HCT116 (cell line): ENCODE measurements at regions not wholly inside any gene's neighbourhood (a gene's known extent, or its start where the extent isn't known, plus 50 kb on each side); places are given as distances from the start of the nearest gene placed in this dataset.

Experiments
- ATAC-seq: fragments of 200-7000 bp; cut with Tn5 transposase; 2 replicates; pipeline ENCODE4 v1.9.1; 2020; ENCODE audit warnings: mild to moderate bottlenecking, moderate library complexity
- BruUV-seq: library from RNA; stranded (reverse); fragments of 400-500 nt; replicated peaks from 2 replicates; lab custom pipeline; 2021; lab: Mats Ljungman, UMichigan
- CTCF ChIA-PET: fragments of 300-600 bp; sonication (Branson Sonifier 250); formaldehyde crosslinking; loops from one replicate; lab custom pipeline; 2021; ENCODE audit warnings: antibody characterized with exemption; lab: Charles Lee
- POLR2A ChIA-PET: fragments of 300-600, 350-600 bp; sonication (Branson Sonifier 250); formaldehyde crosslinking; loops from one replicate; lab custom pipeline; 2021; ENCODE audit warnings: antibody characterized with exemption; lab: Charles Lee
- RAD21 ChIA-PET, 2 experiments: fragments of 300-600 bp; sonication (Branson Sonifier 250); formaldehyde crosslinking; loops; one replicate each; lab custom pipeline; 2023; ENCODE audit warnings: low total read pairs in 2 of 2; ENCODE audit not compliant: uncharacterized antibody in 2 of 2, unreplicated experiment in 2 of 2, low non-redundant PET in 1 of 2; lab: Charles Lee
- DNase-seq: peaks from one replicate; pipeline ENCODE4 v3.0.0-alpha.2; 2010; ENCODE audit warnings: low read depth, low spot score
- H2AFZ ChIP-seq: fragments of 200-600 bp; shearing (Covaris generic), sonication (generic); 2 replicates; pipeline ENCODE4 v1.6.1; 2017; ENCODE audit warnings: low read depth, mixed run types, mixed read lengths, antibody characterized with exemption, low read length; ENCODE audit not compliant: poor library complexity, severe bottlenecking
- H3K27ac ChIP-seq: 2 replicates; pipeline ENCODE4 v1.5.1; 2012; ENCODE audit warnings: low read depth, low read length
- H3K27me3 ChIP-seq: fragments of 200-600 bp; sonication (generic); 2 replicates; pipeline ENCODE4 v1.6.1; 2016; ENCODE audit warnings: mixed run types, low read length, mixed read lengths; ENCODE audit not compliant: insufficient read depth
- H3K36me3 ChIP-seq, 2 experiments: fragments of 200-500 bp in 1 of 2; fragments of 200-600 bp in 1 of 2; sonication (Bioruptor generic) in 1 of 2; sonication (generic) in 1 of 2; 2 replicates each; pipeline versions ENCODE4 v1.5.1 to v1.6.1; 2014 to 2016; ENCODE audit warnings: low read length in 2 of 2, inconsistent platforms in 1 of 2, mixed read lengths in 1 of 2, mixed run types in 1 of 2; ENCODE audit not compliant: insufficient read depth in 2 of 2, control insufficient read depth in 1 of 2
- H3K4me1 ChIP-seq, 2 experiments: fragments of 200-600 bp in 1 of 2; sonication (generic) in 1 of 2; 2 replicates each; pipeline versions ENCODE4 v1.5.1 to v1.6.1; 2012 to 2017; ENCODE audit warnings: low read length in 2 of 2, inconsistent platforms in 1 of 2, mild to moderate bottlenecking in 1 of 2, mixed read lengths in 1 of 2, mixed run types in 1 of 2, moderate library complexity in 1 of 2; ENCODE audit not compliant: insufficient read depth in 2 of 2, control insufficient read depth in 1 of 2
- H3K4me2 ChIP-seq: fragments of 200-600 bp; sonication (generic); 2 replicates; pipeline ENCODE4 v1.6.1; 2017; ENCODE audit warnings: mixed run types, low read length, mixed read lengths
- H3K4me3 ChIP-seq, 2 experiments: fragments of 200-600 bp in 1 of 2; sonication (generic) in 1 of 2; replicated peaks in 1 of 2; 2 replicates each; pipeline ENCODE4 v1.5.1; 2011 to 2016; ENCODE audit warnings: low read length in 2 of 2, control low read depth in 1 of 2, low read depth in 1 of 2, mild to moderate bottlenecking in 1 of 2, mixed read lengths in 1 of 2, mixed run types in 1 of 2
- H3K79me2 ChIP-seq: fragments of 200-600 bp; sonication (generic); 2 replicates; pipeline ENCODE4 v1.6.1; 2017; ENCODE audit warnings: mild to moderate bottlenecking, mixed run types, low read length, moderate library complexity, mixed read lengths; ENCODE audit not compliant: insufficient read depth
- H3K9ac ChIP-seq: fragments of 200-600 bp; sonication (generic); 2 replicates; pipeline ENCODE4 v1.6.1; 2016; ENCODE audit warnings: low read length, mixed read lengths
- H3K9me2 ChIP-seq: fragments of 200-600 bp; sonication (generic), shearing (Covaris generic); 2 replicates; pipeline ENCODE4 v1.6.1; 2017; ENCODE audit warnings: mixed run types, mild to moderate bottlenecking, moderate library complexity; ENCODE audit not compliant: insufficient read depth
- H3K9me3 ChIP-seq, 2 experiments: fragments of 200-500 bp in 1 of 2; fragments of 200-600 bp in 1 of 2; sonication (Bioruptor generic) in 1 of 2; sonication (generic) in 1 of 2; 2 replicates each; pipeline ENCODE4 v1.6.1; 2014 to 2017; ENCODE audit warnings: low read length in 2 of 2, mixed read lengths in 2 of 2, inconsistent platforms in 1 of 2, low read depth in 1 of 2, mild to moderate bottlenecking in 1 of 2, mixed run types in 1 of 2, moderate library complexity in 1 of 2; ENCODE audit not compliant: control insufficient read depth in 1 of 2, insufficient read depth in 1 of 2
- H4K20me1 ChIP-seq: fragments of 200-600 bp; sonication (generic), shearing (Covaris generic); 2 replicates; pipeline ENCODE4 v1.6.1; 2017; ENCODE audit warnings: mixed run types, mild to moderate bottlenecking, moderate library complexity; ENCODE audit not compliant: insufficient read depth
- CBX3 ChIP-seq: IDR thresholded peaks from 2 replicates; pipeline ENCODE4 v1.6.1; 2012; ENCODE audit warnings: low read depth
- EGR1 ChIP-seq: IDR thresholded peaks from 2 replicates; pipeline ENCODE4 v1.6.1; 2012; ENCODE audit warnings: low read depth
- ELF1 ChIP-seq: IDR thresholded peaks from 2 replicates; pipeline ENCODE4 v1.6.1; 2012; ENCODE audit warnings: low read depth, borderline replicate concordance
- FOSL1 ChIP-seq: IDR thresholded peaks from 2 replicates; pipeline ENCODE4 v1.6.1; 2012; ENCODE audit warnings: low read depth
- POLR2A ChIP-seq: IDR thresholded peaks from 2 replicates; pipeline ENCODE4 v1.7.0; 2011; ENCODE audit warnings: borderline replicate concordance; ENCODE audit not compliant: insufficient read depth, insufficient read length; ENCODE audit errors: extremely low read depth
- POLR2AphosphoS5 ChIP-seq: IDR thresholded peaks from 2 replicates; pipeline ENCODE4 v1.6.1; 2011; ENCODE audit warnings: mild to moderate bottlenecking, low read depth, low read length, moderate library complexity
- RAD21 ChIP-seq: IDR thresholded peaks from 2 replicates; pipeline ENCODE4 v1.6.1; 2012; ENCODE audit warnings: low read depth, mild to moderate bottlenecking
- SIN3A ChIP-seq: IDR thresholded peaks from 2 replicates; pipeline ENCODE4 v1.6.1; 2012; ENCODE audit warnings: low read depth
- SP1 ChIP-seq: IDR thresholded peaks from 2 replicates; pipeline ENCODE4 v1.6.1; 2012; ENCODE audit warnings: low read depth
- SRF ChIP-seq: IDR thresholded peaks from 2 replicates; pipeline ENCODE4 v1.6.1; 2012; ENCODE audit warnings: low read depth
- TCF7L2 ChIP-seq: IDR thresholded peaks from 2 replicates; pipeline ENCODE4 v1.7.0; 2011; ENCODE audit warnings: borderline replicate concordance, inconsistent platforms; ENCODE audit not compliant: insufficient read depth, insufficient read length; ENCODE audit errors: extremely low read depth
- YY1 ChIP-seq: IDR thresholded peaks from 2 replicates; pipeline ENCODE4 v1.6.1; 2011; ENCODE audit warnings: low read length, low read depth, moderate library complexity, mild to moderate bottlenecking; ENCODE audit not compliant: insufficient replicate concordance; ENCODE audit errors: extremely low read depth
- ZFX ChIP-seq: fragments of 450-650 bp; IDR thresholded peaks from 2 replicates; pipeline ENCODE4 v1.6.1; 2017
- ZNF274 ChIP-seq: fragments of 200-500 bp; sonication (Bioruptor generic); IDR thresholded peaks from 2 replicates; pipeline ENCODE4 v1.6.1; 2014; ENCODE audit warnings: mild to moderate bottlenecking, low read depth, low read length, inconsistent platforms
- intact Hi-C: fragments of 100-400 bp; cut with micrococcal nuclease; formaldehyde crosslinking; loops from 2 replicates; pipeline ENCODE4 v1.10.0; 2022
- TF ChIP-seq, protein P1 (sequence below): IDR thresholded peaks from 2 replicates; pipeline ENCODE4 v1.6.1; 2012
- TF ChIP-seq, protein P2 (sequence below): IDR thresholded peaks from 2 replicates; pipeline ENCODE4 v1.6.1; 2012; ENCODE audit warnings: low read depth
- TF ChIP-seq, protein P3 (sequence below), 3 experiments: fragments of 200-600 bp in 1 of 3; sonication (generic) in 1 of 3; IDR thresholded peaks in 2 of 3; conservative IDR thresholded peaks in 1 of 3; 2 replicates each; pipeline ENCODE4 v1.5.1; 2012 to 2017; ENCODE audit warnings: low read depth in 2 of 3, low read length in 2 of 3, antibody characterized with exemption in 1 of 3, borderline replicate concordance in 1 of 3, control low read depth in 1 of 3, mild to moderate bottlenecking in 1 of 3, mixed read lengths in 1 of 3, mixed run types in 1 of 3, moderate library complexity in 1 of 3; ENCODE audit not compliant: insufficient read depth in 1 of 3

DNA sequence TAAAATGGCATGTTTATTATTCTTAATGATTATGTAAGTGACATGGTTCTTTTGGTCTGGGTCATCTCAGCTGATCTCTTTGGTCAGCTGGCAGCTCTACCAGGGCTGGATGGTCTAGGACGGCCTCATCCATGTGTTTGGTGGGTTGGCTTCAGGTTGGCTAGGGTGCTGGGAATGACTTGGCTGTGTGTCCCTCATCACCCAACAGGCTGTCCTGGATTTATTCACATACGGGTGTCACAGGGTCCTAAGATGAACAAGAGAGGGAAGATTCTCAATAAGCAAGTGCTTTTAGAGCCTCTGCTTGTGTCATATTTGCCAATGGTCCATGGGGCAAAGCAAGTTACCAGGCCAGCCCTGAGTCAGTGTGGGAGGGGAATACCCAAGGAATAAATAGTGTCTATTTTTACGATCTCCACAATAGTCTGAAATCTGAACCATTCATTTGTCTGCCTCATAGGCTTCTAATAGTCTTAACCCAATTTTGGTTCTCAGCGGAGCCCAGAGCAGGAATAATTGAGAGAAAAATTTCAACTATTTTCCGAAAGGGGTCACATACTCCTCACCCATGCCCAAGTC, 157.5 kb downstream of the HS3ST2 start:
- H3K36me3 ChIP-seq, result no peaks in the 10 kb centered on the region
- H3K4me1 ChIP-seq, result no peaks in the 10 kb centered on the region
- no peak for DNase-seq
- no peaks in the 10 kb centered on the region for H3K9me3 ChIP-seq
- no peaks in the 10 kb centered on the region for H3K79me2 ChIP-seq
- H3K27ac ChIP-seq, result no peak overlapping the region
- no peak overlapping the region for H2AFZ ChIP-seq
- BruUV-seq, result no TSS peak
- H3K4me3 ChIP-seq, result no peak overlapping the region
- H3K9me2 ChIP-seq, result no peaks in the 10 kb centered on the region
- TF ChIP-seq, protein P1, sequence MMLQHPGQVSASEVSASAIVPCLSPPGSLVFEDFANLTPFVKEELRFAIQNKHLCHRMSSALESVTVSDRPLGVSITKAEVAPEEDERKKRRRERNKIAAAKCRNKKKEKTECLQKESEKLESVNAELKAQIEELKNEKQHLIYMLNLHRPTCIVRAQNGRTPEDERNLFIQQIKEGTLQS, result no peak
- TF ChIP-seq SRF, result no peak
- TF ChIP-seq, protein P2, sequence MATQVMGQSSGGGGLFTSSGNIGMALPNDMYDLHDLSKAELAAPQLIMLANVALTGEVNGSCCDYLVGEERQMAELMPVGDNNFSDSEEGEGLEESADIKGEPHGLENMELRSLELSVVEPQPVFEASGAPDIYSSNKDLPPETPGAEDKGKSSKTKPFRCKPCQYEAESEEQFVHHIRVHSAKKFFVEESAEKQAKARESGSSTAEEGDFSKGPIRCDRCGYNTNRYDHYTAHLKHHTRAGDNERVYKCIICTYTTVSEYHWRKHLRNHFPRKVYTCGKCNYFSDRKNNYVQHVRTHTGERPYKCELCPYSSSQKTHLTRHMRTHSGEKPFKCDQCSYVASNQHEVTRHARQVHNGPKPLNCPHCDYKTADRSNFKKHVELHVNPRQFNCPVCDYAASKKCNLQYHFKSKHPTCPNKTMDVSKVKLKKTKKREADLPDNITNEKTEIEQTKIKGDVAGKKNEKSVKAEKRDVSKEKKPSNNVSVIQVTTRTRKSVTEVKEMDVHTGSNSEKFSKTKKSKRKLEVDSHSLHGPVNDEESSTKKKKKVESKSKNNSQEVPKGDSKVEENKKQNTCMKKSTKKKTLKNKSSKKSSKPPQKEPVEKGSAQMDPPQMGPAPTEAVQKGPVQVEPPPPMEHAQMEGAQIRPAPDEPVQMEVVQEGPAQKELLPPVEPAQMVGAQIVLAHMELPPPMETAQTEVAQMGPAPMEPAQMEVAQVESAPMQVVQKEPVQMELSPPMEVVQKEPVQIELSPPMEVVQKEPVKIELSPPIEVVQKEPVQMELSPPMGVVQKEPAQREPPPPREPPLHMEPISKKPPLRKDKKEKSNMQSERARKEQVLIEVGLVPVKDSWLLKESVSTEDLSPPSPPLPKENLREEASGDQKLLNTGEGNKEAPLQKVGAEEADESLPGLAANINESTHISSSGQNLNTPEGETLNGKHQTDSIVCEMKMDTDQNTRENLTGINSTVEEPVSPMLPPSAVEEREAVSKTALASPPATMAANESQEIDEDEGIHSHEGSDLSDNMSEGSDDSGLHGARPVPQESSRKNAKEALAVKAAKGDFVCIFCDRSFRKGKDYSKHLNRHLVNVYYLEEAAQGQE, result no peak
- TF ChIP-seq EGR1, result no peak
- TF ChIP-seq SIN3A, result no peak
- TF ChIP-seq POLR2AphosphoS5, result no peak
- TF ChIP-seq ELF1, result no peak
- no peak for TF ChIP-seq CBX3
- TF ChIP-seq ZNF274, result no peak
- TF ChIP-seq RAD21, result no peak
- TF ChIP-seq, protein P3, sequence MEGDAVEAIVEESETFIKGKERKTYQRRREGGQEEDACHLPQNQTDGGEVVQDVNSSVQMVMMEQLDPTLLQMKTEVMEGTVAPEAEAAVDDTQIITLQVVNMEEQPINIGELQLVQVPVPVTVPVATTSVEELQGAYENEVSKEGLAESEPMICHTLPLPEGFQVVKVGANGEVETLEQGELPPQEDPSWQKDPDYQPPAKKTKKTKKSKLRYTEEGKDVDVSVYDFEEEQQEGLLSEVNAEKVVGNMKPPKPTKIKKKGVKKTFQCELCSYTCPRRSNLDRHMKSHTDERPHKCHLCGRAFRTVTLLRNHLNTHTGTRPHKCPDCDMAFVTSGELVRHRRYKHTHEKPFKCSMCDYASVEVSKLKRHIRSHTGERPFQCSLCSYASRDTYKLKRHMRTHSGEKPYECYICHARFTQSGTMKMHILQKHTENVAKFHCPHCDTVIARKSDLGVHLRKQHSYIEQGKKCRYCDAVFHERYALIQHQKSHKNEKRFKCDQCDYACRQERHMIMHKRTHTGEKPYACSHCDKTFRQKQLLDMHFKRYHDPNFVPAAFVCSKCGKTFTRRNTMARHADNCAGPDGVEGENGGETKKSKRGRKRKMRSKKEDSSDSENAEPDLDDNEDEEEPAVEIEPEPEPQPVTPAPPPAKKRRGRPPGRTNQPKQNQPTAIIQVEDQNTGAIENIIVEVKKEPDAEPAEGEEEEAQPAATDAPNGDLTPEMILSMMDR (IDR thresholded peaks at IDR 0.05 in 2 of 3, conservative IDR thresholded peaks at IDR 0.05 in 1 of 3; ENCODE audit: borderline replicate concordance in 1 of 3, insufficient read depth in 1 of 3, low read depth in 2 of 3, low read length in 2 of 3), result no peak
- no peak for TF ChIP-seq YY1
- no peak for TF ChIP-seq FOSL1
- no peak for TF ChIP-seq TCF7L2
- no peak for TF ChIP-seq POLR2A
- no peak for TF ChIP-seq SP1
- TF ChIP-seq ZFX, result no peak
- TF ChIP-seq, all 23 proteins: peak for 0
- Histone ChIP-seq H4K20me1 (no peaks in the 10 kb centered on the region), H3K4me2 (no peak overlapping the region), H3K27me3 (peaks cover 19% of the 10 kb centered on the region), H3K9ac (no peak overlapping the region)
- RAD21 ChIA-PET, result no interaction called here
- CTCF ChIA-PET, result no interaction called here
- intact Hi-C loops, result no loop called here
- ATAC-seq, result no peak
- POLR2A ChIA-PET, result no interaction called here
